Stromal cell of bone marrow (primary cell): ENCODE measurements at regions not wholly inside any gene's neighbourhood (a gene's known extent, or its start where the extent isn't known, plus 50 kb on each side); places are given as distances from the start of the nearest gene placed in this dataset.
"Not testable (repeated sequence)": the region's sequence is repeated elsewhere in the genome, so short reads cannot be mapped to it uniquely, and the experiment has no call there.

Experiments
- DNase-seq: peaks from one replicate; pipeline ENCODE4 v3.0.0-alpha.2; 2012; ENCODE audit warnings: low read depth

DNA sequence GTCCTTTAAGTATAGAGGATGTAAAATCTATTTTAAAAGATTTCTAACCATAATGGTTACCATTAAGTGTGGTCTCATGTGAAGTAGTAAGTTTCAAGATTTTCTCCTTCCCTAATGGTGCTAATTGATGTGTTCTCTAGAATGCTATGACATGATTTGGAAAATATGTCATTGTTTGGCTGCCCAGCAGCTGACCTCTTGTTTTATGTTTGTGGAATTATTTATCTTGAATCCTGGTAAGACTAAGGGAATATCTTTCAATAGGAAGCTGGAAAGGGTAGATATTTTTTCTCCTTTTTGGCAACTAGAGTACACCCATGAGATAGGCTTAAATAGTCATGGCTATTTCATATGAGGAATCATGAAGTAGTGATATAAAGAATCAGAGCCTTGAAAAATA is 139.8 kb upstream of the CHODL start:
- no peak for DNase-seq

- not testable (repeated sequence) for DNase-seq
These were observed 148.2 kb upstream of the CHODL start for GRCh38 chr21:18096413-18096812.

DNA sequence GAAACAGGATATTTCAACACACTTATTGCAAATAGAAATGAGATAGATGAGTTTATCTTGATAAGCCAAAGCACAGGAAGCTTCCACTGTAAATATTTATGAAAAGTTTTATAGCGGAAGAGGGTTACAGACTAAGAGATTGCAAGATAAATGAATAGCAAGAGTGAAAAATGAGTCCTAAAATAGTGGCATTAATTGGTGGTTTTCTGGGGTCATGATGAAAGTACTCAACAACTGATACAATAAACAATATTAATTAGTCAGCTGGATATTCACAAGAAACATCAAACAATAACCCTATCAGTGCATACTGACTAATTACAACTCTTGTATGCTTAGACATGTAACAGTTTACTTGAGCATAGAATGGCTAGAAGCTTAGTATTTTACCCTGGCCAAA is 154.8 kb upstream of the CHODL start:
- no peak for DNase-seq

- DNase-seq = no peak
These were observed 174.2 kb upstream of the CHODL start for GRCh38 chr21:18070392-18070791.

- DNase-seq = no peak
These were observed 174.8 kb upstream of the CHODL start for GRCh38 chr21:18069875-18070274.

GRCh38 chr21:18060402-18060801 is 184.2 kb upstream of the CHODL start:
- DNase-seq = no peak

DNA sequence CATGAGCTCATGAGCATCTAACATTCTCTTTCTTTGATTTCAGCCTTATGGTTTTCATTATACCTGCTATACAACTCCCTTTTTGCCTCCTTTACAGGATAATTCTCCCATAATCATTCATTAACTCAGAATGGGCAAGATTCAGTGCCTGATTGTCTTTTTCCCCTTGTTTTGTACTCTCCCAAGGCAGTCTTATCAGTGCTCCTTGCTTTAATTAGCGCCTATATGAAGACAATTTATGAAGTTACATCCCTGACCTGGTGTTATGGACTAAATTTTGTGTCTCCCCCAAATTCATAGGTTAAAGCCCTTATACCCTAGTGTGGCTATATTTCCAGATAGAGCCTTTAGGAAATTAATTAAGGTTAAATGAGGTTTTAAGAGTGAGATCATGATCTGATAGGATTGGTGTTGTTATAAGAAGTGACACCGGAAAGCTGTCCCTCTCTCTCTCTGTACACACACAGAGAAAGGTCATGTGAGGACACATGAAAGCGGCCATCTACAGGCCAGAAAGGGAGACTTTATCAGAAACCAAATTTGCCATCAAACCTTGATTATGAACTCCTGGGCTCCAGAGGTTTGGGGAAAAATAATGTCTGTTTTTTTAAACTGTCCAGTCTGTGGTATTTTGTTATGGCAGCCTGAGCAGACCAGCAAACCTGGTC is 185.8 kb upstream of the CHODL start:
- DNase-seq = no peak

- DNase-seq = no peak
These were observed 191.5 kb upstream of the CHODL start for GRCh38 chr21:18053151-18053550.

DNA sequence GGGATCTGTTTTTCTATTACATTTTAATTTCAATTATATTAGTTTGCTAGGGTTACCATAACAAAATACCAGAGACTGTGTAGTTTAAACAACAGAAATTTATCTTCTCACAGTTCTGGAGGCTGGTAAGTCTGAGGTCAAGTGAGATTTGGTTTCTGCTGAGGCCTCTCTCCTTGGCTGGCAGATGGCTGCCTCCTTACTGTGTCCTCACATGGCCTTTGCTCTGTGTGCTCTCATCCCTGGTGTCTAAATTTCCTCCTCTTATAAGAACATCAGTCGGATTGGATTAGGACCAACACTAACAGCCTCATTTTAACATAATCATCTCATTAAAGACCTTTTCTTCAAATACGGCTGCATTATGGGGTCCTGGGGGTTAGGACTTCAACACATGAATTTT is 195.2 kb upstream of the CHODL start:
- no peak for DNase-seq

DNA sequence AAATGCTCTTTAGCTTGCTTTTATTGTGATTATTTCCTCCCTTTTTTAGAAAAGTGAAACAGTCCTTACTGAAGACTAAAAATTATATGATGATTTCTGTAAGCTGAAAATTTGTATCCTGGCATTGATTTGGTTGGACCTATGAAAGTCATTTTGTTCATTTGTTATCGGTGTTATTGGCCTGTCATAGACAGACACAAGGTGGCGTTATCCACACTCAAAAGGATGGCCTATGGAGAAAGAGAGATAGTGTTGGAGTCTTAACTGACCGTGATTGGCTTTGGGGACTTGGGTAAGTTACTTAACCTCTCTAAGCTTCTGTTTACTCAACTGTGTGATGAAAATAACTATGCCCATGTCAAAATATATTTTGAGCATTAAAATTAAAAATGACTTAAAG is 203.6 kb upstream of the CHODL start:
- DNase-seq = no peak

- DNase-seq = no peak
These were observed 211.1 kb upstream of the C21orf91 start for GRCh38 chr21:18030248-18030647.

GRCh38 chr21:18026359-18026758 is 207.2 kb upstream of the C21orf91 start:
- no peak for DNase-seq

GRCh38 chr21:18023711-18024110 is 204.6 kb upstream of the C21orf91 start:
- DNase-seq = no peak

DNA sequence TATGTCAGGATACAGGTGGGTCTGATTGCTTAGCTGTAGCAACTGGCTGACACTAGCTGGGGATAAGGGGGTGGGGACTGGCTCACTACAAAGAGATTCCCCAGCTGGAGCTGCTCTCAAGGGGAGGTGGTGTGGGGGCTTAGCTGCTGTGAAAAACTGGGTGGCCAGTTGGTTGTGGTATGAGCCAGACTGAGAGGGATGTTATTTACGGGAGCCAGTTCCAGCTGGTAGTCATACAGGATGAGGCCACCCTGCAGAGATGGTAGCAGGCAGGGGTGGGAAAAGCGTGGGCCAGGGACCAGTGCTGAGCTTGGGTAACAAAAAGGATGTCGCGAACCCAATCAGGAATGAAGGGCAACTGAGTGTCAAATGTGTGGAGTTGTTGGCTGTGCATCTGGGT is 204.0 kb upstream of the C21orf91 start:
- DNase-seq = no peak

- DNase-seq = no peak
These were observed 188.0 kb upstream of the C21orf91 start for GRCh38 chr21:18007121-18007520.

GRCh38 chr21:18006691-18007090 is 187.5 kb upstream of the C21orf91 start:
- no peak for DNase-seq

DNA sequence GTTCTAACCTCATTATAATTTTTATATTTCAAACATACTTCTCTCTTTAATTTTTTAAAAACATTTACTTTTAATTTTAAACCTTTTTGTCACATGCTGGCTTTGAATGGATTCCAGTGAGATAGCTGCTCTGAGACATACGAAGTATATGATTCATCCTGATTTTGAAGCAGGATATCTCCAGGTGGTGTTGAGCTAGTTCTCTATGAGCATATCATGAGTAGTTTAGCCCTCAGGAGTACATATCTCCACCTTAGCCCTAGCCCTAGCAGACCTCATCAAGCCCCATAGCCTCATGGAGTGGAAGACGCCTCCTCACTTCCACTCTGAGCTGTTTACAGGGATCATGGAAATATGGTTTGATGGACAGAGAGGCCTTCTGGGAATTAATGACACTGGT is 183.2 kb upstream of the C21orf91 start:
- no peak for DNase-seq

GRCh38 chr21:18000981-18001686 is 182.0 kb upstream of the C21orf91 start:
- DNase-seq = no peak

DNA sequence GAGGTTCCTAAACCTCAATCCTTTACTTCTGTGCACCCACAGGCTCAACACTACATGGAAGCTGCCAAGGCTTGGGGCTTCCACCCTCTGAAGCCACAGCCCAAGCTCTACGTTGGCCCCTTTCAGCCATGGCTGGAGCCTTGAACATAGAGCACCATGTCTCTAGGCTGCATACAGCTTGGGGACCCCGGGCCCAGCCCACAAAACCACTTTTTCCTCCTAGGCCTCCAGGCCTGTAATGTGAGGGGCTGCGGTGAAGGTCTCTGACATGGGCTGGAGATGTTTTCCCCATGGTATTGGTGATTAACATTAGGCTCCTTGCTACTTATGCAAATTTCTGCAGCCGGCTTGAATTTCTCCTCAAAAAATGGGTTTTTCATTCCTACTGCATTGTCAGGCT is 179.4 kb upstream of the C21orf91 start:
- not testable (repeated sequence) for DNase-seq

DNA sequence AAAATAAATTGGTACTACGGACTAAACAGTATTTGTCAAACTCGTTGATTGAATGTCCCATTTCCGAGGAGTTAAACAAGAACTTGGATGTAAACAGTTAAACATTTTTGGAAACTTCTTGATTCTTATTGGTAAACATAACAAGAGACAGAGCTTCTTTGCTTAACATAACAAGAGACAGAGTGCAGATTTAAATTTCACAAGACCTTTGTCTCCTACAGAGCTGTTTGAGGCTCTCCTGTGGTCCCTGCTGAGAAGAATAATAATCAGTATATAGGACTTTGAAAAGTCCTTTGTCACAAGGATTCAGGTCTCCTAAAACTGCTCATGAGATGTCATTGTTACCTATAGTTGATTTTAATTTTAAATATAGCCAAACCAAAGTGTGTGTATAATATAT is 170.6 kb upstream of the C21orf91 start:
- DNase-seq = no peak

- DNase-seq = no peak
These were observed 168.9 kb upstream of the C21orf91 start for GRCh38 chr21:17988102-17988437.

DNA sequence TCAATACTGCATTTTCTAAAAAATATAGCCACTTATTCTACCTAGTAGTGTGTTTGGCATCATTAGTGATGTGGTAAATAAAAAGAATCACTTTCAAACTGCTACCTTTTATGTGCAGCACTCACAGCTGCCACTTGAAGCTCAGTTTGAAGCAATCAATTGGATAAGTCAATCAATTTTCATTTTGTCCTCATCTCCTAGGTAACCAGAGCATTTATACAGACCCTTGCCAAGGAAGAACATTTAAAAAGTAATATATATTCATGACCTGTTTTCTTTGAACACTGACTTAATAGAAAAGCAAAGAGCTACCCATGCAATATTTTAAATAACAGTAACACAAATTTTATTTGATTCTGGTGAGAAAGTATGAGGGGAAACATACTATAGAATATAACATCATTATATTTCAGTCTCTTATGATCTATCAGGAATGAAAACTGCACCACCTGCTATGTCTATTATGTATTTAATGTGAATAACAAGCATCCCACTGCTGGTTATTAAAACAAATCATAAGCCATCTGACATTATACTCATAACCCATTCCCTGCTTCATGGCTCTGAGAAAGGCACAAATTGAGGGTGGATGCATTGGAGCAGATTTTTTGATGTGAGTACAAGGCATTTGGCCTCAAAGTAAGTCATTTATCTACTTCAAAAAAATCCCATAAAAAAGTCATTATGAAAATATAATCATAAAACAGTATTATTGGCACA is 168.4 kb upstream of the C21orf91 start:
- no peak for DNase-seq

DNA sequence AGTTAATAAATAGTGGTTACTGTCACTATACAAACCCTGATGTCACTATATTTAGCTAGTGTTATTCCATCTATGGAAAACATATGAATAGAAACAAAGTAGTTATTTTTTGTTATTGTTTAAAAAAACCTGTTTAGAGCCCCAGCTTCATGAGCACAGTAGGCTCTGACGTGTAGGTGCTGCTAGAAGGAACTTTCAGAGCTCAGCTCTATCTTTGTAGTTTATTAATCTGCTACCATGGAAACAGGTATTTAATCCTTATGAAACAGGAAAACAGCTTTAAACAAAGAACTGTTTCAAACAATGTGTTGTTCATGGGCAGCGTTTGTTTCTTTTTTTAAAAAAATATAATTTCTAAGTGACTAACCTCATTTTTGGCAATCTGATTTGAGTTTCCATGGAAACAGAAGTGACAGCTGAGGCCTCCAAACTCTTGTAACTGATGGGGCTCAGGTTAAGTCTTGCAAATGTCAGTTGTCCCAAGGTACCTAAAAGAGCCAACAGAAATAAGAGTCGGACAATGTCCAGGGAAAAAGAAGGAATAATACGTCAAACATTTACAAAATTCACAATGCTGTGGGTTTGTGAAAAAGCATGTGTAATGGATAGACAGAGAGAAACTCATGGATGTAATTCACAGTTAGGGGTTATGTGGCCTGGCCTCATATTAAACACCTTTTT is 162.0 kb upstream of the C21orf91 start:
- DNase-seq = no peak
